SK-MEL-5 (cell line): ENCODE measurements at regions not wholly inside any gene's neighbourhood (a gene's known extent, or its start where the extent isn't known, plus 50 kb on each side); places are given as distances from the start of the nearest gene placed in this dataset.

Source experiments
- DNase-seq: peaks from one replicate; pipeline ENCODE4 v3.0.0-alpha.2; 2016; ENCODE audit warnings: low read depth, low spot score
- in situ Hi-C: cut with HindIII; loops from 2 replicates; pipeline ENCODE4 v1.10.0; 2016; ENCODE audit warnings: low sequenced_read_pairs, high pct_unique_total_duplicates, low pct_unique_long_range_greater_than_20kb

DNA sequence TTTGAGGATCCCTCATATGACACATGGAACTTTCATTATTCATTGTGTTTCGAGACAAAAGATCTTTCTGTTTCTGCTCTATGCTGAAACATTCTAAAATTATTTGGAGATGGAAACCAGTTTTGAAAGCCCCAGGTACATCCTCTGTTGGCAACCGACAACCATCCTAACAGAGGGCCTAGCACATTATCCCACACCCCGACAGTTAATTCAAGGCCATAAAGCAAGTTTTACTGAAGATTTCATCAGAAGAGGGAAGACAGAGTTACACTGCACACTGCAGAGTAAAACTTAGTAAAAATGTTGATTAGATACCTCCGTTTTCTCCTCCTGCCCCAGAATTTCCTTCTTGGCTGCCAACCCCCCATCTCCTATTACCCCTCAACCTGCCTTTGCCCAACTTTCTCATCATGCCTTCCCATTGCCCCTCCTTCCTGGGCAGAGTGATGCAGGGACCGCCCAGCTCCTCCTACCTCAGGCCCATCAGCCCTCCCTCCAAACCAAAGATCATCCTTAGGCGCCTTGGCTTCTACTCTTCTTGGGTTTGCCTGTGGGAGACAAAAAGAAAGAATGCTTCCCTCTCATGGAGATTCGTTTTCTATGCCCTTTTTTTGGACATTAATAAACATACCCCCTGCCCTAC, 52.9 kb upstream of the CITED4 start:
- no peak for DNase-seq
- in situ Hi-C loops, result no loop called here

DNA sequence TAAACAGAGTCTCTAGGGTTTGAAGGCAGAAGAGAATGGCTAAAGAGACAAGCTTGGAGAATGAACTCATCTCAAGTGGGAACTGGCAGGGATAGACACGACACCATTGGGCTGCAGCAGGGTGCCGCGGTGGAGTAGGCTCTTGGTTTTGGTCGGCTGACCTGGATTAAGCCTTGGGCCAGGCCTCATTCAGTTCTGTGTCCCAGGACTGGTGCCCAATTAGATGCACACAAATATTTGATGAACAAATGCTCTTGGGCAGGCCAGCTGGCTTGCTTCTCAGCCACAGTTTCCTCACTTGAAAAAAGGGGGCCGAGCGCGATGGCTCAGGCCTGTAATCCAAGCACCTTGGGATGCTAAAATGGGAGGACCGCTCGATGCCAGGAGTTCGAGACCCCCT, 53.4 kb upstream of the CITED4 start:
- in situ Hi-C loops, result no loop called here
- DNase-seq, result no peak

DNA sequence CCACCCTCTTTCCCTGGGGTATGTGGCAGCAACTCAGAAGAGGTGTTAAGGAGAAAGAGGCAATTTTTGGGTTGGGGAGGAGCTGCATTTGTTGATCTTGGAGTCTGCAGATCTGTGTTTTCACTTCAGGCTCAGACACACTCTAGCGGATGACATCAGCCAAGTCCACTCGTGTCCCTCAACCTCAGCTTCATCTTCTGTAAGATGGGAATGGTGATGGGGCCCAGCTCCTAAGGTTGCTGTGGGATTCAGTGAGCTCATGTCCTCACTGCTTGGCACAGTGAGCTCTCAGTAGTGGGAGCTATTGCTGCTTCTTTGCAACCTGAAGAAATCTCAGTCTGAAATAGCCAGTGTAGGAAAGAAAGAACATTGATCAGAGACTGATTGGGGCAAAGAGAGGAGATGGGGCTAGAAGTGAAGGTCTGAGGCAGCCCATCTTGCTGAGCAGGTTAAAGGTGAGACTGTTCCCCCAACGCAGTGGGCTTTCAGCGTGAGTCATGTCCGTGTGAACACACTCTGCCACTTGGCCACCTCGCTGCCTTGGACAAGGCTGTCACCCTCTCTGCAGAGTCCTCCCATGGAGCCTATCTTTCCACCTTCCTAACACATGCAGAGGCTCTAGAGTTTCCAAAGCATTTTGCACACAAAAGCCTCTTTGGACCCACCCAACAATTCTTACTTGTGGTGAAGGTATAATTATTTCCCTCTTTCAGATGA, 56.0 kb upstream of the CITED4 start:
- in situ Hi-C loops, result no loop called here
- no peak for DNase-seq

DNA sequence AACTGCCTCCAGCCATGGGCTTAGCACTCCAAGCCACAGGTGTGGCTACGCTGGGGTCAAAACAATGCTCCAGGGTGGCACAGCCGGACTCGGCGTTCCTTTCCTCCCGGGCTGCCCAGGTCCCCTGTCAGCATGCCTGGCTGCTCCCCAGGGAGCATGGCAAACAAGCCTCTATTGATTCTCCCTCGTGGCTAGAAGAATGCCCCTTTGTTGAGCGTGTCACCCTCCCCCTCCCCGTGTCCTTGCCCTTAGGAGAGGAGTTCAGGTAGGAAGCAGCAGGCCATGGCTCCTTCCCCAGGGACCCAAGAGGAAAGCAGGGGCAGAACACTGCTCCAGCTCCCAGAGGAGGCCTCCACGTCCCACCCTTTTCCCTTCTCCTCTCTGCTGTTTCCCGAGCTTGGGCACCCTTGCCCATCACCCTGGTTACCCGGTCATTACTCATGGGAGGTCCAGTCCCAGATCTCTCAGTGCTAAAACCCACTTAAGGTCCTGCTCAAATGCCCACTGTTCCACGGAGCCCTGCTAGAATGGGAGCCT, 57.4 kb upstream of the CITED4 start:
- in situ Hi-C loops, result no loop called here
- DNase-seq, result peak; percentile 86

DNA sequence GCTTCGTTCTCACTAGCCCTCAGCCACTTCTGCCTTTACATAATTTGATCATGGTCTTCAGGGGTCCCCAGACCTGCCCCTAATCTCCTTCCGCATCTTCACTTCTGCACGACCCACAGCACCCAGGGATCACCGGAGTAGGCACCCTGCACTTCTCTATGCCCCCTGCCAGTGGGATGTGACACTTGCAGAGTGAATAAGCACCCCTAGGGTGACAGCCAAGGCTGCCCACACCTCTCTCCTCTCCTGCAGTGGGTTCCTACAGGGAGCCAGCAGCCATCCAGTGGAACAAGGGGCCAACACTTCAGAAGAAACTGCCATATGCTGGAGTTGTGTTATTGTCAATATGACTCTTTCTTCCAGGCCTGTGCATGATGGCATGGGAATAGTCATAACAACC, 58.0 kb upstream of the CTPS1 start:
- no peak for DNase-seq
- in situ Hi-C loops, result no loop called here

DNA sequence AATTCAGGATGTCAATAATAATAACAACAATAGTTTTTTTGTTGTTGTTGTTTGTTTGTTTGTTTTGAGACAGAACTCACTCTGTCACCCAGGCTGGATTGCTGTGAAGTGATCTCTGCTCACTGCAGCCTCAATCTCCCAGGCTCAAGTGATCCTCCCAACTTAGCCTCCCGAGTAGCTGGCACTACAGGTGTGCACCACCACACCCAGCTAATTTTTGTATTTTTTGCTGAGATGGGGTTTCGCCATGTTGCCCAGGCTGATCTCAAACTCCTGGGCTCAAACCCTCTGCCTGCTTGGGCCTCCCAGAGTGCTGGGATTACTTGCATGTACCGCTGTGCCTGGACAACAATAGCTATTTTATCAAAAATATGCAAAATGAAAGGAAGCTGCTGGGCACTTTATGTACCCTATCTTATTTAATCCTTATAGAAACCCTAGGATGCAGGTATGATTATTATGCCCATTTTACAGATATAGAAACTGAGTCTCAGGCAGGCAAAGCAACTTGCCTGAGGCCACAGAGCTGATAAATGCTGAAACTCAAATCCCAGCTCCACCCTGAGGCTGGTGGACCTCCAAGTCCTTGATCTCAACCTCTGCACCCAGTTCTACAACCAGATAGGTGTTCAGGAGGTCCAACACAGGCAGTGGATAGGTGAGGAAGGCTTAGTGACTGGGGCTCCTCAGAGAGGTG, 57.4 kb upstream of the CTPS1 start:
- no peak for DNase-seq
- in situ Hi-C loops, result no loop called here

DNA sequence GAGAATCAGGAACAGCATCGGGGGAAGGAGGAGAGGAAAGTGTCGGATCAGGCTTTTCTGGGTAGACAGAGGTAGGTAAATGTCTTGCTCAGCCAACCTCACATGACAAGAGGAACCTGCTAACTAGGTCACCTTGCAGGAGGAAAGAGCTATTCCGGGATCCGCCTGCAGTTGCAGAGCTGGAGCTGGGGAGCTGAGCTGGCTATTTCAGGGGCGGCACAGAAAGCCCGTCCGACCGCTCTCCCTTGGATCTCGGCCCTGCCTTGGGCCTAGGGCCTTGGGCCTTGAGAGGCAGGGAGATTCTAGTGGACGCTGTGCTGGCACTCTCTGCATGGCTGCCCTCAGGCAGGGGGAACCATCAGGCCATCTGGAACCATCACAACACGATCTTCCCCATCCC, 56.5 kb upstream of the CTPS1 start:
- no peak for DNase-seq

DNA sequence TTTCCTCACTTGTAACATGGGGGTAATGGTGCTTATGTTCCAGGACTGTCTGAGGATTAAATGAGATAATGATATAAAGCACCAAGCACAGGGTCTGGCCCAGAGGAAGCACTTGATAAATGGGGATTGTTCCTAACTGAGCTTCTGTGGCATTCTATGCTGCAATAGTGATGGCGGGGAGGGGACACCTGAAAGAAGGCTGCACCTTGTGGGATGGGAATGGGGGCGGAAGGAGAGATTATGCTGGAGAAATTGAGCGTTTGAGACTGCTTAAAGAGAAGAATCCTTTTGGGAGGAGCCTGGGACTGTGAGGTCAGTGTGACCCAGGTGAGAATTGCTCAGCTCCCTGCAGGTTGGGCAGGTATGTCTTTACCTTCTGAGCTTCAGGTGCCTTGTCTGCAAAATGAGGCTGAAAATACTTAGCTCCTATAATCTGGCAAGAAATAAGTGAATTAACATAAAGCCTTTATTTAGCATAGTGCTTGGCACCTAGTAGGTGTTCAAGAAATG, 55.9 kb upstream of the CTPS1 start:
- in situ Hi-C loops, result no loop called here
- DNase-seq, result no peak

More for the DNA sequence above, 56.5 kb upstream of the CTPS1 start:
- in situ Hi-C loops, result no loop called here

DNA sequence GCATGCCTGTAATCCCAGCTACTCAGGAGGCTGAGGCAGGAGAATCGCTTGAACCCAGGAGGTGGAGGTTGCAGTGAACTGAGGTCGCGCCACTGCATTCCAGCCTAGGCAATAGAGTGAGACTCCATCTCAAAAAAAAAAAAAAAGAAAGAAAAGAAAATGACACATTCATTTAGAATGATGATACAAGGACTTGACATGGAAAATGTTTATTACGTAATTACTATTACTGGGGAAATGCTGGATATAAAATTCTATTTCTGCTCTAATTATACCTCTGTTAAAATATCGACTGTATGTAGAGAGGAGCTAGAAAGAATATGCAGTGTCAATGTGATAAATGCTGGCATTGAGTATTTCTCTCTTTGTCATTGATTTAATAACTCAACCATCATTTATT, 54.7 kb upstream of the CTPS1 start:
- no peak for DNase-seq
- in situ Hi-C loops, result no loop called here

DNA sequence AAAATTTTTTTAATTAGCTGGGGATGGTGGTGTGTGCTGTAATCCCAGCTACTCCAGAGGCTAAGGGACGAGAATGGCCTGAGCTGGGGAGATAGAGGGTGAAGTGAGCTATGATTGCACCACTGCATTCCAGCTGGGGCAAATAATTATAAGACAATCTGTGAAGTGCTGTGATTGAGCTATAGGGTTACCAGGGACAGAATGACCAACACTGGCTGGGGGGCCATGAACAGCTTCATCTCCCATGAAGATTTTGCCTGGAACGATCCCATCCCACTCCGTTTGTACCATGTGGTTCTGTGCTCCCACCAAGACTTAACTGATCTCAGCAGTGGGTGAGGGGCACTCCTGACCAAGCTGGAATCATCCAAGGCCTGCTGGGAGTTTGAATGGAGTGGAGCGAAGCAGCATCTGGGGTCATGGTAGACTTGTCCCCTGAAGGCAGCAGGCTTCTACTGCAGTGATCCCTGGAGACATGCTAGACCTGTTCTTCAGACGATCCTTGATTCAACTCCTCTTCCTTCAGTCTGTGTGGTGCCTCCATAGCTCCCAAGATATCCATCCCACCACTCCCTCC, 53.6 kb upstream of the CTPS1 start:
- in situ Hi-C loops, result no loop called here
- DNase-seq, result no peak

DNA sequence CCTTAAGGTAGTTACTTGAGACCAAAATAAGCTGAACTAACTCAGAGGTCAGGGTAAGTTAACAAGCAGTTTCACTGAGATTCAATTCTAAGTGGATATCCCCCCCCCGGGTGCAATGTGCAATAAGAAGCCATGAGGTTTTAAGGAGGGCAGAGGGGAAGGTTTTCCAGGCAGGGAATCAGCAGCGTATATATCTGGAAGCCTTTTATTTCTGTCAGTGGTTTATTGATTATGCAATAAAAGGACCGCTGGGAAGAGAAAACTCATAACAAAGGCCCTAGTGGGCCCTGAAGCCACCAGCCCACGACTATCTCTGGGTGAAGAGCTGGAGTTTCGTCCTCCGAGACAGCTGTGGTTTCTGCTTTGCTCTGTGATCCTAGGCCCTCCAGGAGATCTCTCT, 53.1 kb upstream of the CTPS1 start:
- in situ Hi-C loops, result no loop called here
- DNase-seq, result peak; percentile 36

DNA sequence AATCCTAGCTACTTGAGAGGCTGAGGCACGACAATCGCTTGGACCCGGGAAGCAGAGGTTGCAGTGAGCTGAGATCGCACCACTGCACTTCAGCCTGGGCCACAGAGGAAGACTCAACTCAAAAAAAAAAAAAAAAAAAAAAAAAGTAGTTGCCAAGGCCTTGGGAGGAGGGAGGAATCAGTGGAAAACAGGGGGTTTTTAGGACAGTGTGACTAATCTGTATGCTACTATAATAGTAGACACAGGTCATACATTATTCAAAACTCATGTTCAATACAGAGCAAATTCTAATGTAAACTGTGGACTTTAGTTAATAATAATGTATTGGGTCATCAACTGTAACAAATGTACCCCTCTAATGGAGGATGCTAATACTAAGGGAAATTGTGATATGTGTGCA, 51.7 kb upstream of the CTPS1 start:
- in situ Hi-C loops, result no loop called here

DNA sequence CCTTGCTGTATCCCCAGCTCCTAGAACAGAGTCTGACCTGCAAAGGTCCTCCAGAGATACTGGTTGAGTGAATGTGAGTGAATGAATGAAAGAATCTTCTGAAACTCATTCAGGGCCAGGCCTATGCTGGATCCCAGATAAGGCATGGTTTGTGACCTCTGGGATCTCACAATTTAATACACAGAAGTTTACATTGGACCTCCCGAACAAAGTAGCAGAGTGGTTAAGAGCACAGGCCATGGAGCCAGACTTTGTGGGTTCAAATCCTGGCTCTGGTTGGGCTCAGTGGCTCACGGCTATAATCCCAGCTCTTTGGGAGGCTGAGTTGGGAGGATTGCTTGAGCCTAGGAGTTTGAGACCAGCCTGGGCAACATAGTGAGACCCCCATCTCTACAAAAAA, 50.8 kb upstream of the CTPS1 start:
- DNase-seq, result no peak
- in situ Hi-C loops, result no loop called here

More for the DNA sequence above, 51.7 kb upstream of the CTPS1 start:
- no peak for DNase-seq

DNA sequence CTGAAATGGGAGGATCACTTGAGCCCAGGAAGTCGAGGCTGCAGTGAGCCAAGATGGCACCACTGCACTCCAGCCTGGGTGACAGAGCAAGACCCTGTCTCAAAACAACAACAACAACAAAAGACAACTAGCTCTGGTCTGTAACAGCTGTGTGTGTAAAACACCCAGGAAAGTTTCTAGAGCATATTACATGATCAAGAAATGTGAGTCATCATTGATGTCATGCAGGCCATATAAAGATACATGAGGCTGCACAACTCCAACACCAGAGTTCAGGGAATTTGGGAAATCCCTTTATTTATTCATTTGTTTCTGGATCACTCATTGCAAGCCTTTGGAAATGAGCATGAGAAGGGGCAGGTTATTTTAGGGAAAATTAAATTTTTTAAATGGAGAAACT, 50.3 kb upstream of the CTPS1 start:
- in situ Hi-C loops, result no loop called here
- no peak for DNase-seq
